Erythroblast (primary cell): ENCODE measurements at regions not wholly inside any gene's neighbourhood (a gene's known extent, or its start where the extent isn't known, plus 50 kb on each side); places are given as distances from the start of the nearest gene placed in this dataset.

Experiments used
- GATA1 ChIP-seq: IDR thresholded peaks from 2 replicates; pipeline ENCODE4 v1.6.1; 2011; ENCODE audit warnings: low read depth, mild to moderate bottlenecking, control low read depth, low read length, moderate library complexity
- POLR2A ChIP-seq: IDR thresholded peaks from 2 replicates; pipeline ENCODE4 v1.6.1; 2011; ENCODE audit warnings: mild to moderate bottlenecking, low read length

GRCh38 chr22:49660321-49660720, 167.4 kb downstream of the BRD1 start:
- TF ChIP-seq POLR2A, result no peak
- TF ChIP-seq GATA1, result no peak
